IPS-18c (cell line): ENCODE measurements at regions not wholly inside any gene's neighbourhood (a gene's known extent, or its start where the extent isn't known, plus 50 kb on each side); places are given as distances from the start of the nearest gene placed in this dataset.

ENCODE experiments used
- H3K4me3 ChIP-seq: 2 replicates; pipeline ENCODE4 v1.7.0; 2013; ENCODE audit warnings: low read depth, mild to moderate bottlenecking, low read length, moderate library complexity; ENCODE audit not compliant: insufficient read depth
- H3K9me3 ChIP-seq: one replicate; pipeline ENCODE4 v1.6.1; 2013; ENCODE audit warnings: mild to moderate bottlenecking, low read length, moderate library complexity; ENCODE audit not compliant: control insufficient read depth, insufficient read depth

DNA sequence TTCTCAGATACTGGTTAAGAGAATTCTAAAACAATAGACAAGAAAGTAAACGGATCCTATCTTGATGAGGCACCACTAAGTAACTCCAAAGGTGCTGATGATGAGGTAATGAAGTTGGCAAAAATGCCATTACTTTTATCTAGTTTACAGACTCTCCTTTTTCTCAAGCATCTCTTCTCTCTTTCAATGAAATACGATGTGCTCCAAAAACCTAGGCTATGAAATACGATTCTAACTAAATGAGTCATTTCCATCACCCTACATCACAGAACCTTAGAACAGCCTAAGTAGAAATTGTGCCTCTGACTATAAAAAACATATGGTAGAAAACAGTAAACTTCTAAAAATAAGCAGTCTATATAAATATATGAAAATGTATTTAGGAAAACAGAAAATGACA, 58.9 kb upstream of the ARHGAP32 start:
- H3K9me3 ChIP-seq = no peaks in the 10 kb centered on the region
- no peak overlapping the region for H3K4me3 ChIP-seq

DNA sequence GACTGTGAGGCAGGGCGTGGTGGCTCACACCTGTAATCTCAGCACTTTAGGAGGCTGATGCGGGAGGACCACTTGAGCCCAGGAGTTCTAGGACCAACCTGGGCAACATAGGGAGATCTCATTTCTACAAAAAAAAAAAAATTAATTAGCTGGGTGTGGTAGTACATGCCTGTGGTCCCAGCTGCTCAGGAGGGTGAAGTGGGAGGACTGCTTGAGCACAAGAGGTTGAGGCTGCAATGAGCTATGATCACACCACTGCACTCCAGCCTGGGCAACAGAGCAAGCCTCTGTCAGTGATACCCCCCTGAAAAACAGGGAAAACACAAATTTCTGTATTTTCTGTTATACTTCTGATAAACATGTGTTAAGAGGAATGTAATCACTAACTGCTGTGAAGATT, 57.8 kb upstream of the ARHGAP32 start:
- Histone ChIP-seq H3K4me3 (no peak overlapping the region), H3K9me3 (no peaks in the 10 kb centered on the region)

DNA sequence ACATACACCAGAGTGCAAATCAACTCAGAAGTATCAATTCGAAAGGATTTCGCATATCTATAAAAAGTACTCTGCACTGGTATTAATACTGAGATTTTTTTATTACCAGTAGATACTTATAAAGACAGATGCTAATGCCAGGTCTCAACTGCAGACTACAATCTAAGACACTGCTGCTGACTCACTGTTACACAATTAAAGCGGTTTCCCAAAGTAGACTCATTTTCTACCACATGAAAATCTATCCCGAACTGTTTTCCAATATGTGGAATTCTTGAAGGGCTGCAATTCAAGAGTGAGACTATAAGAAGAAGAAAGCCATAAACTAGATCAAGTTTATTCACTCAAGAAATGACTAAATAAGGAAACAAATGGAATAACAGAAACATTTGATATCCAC, 57.2 kb upstream of the ARHGAP32 start:
- H3K9me3 ChIP-seq = no peaks in the 10 kb centered on the region
- no peak overlapping the region for H3K4me3 ChIP-seq

DNA sequence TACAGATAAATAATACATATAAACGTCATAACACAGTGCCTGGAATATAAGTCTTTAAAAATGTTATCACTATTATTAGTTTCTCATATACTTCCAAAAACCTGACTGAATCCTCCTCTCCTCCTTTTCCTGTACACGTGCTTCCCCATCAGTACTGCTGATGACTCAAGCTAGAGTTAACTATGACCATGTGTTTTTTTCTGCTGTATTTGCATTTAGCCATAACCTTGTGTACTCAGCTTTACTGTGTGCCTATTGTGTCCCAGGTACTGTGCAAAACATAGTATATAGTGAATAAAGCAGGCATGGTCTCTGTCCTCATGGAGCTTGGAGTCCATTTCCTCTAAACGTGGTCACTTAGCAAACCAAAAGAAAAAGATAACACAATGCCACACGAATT, 56.5 kb upstream of the ARHGAP32 start:
- no peaks in the 10 kb centered on the region for H3K9me3 ChIP-seq
- H3K4me3 ChIP-seq = no peak overlapping the region

DNA sequence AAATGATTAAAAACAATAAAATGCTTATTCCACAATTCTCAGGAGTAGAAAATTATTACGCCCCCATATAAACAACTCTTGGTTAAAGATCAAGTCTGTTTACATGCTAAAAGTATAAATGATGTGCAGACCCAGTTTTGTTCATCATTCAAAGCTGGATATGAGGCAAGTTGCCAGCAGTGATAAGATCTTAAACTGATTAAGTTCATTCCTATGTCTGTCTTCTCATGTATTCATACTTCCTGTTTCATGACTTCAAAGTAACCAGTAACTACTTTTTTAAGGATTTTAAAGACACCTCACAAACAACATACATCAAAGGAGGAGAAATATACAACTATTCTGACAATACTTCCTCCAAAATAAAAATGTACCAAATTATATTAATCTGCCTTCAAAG, 55.0 kb upstream of the ARHGAP32 start:
- Histone ChIP-seq H3K4me3 (no peak overlapping the region), H3K9me3 (no peaks in the 10 kb centered on the region)

DNA sequence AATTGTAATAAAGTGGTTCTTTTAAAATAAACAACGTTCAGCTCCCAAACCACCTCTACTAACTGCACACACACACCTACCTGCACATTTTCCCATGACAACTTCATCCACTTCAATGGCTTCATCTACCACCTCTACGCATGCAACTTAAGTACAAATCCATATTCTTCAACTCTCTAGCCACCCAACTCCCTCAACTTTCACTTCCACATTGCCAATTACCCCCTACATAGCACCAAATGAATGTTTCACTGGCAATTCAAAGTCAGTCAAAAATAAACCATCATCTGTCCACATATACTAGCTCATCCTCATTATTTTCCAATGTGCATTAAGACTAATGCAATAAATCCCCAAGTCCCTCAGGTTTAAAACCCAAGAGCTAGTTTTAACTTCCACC, 50.7 kb upstream of the ARHGAP32 start:
- Histone ChIP-seq H3K9me3 (no peaks in the 10 kb centered on the region), H3K4me3 (no peak overlapping the region)
